ENCODE measurements at regions not wholly inside any gene's neighbourhood (a gene's known extent, or its start where the extent isn't known, plus 50 kb on each side); places are given as distances from the start of the nearest gene placed in this dataset.
"Not testable (repeated sequence)": the region's sequence is repeated elsewhere in the genome, so short reads cannot be mapped to it uniquely, and the experiment has no call there.

DNA sequence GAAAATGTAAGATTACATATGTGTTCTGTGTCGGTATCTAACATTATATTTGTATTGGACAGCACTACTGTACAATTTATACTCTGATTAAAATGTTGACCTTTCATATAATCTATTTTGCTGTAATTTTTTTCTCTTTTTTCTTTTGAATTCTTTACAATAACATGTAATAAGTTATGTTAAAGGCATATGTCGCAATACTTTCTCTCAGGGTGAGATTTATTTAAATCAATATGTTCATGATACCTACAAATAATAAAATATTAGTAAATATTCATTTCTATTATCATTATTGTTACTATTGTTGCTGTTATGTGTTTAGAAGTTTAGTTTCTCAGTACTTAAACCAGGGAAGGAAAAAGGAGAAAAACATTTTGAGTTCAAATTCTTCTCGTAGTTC is 807.4 kb downstream of the STIM2 start:
- DNase-seq = no peak
- intact Hi-C loops (cut with DNase I) = no loop called here

DNA sequence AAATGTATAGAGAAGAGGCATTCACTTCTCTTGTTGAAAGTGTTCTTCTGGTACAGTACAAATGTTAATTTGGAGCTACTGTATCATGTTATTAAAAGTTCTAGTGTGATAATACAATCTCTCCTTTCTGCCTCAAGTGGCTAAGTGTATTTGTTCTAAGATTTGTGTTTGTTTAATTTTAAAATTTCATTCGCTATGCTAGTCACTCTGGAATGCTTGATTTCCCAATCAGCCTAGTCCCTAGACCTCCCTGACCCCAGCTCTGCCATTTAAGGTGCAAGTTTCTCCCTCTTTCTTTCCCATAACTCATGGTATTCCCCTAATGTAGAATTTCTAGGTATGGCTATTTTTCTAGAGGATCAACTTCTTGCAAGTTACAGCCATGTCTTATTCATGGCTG is 817.4 kb downstream of the STIM2 start:
- DNase-seq = no peak

DNA sequence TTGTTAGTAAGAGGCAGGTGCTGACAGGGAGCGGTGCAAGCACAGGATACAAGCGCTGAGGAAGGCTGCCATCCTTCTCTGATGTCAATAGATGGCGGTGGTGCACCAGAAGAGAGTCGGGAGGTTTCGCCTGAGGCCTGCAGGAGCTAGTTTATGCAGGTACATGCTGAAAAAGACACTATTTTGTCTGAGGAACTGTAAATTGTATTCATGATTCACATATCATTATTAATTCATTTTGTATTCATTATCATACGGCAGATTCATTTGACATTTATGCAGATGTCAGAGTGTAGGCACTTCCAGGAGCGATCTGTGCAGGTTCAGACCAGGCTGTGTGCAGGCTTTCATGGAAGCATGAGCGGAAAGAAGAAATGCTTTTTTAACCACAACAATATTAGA is 824.0 kb downstream of the STIM2 start:
- intact Hi-C loops (cut with DNase I) = no loop called here

More for the DNA sequence above, 817.4 kb downstream of the STIM2 start:
- intact Hi-C loops (cut with DNase I) = no loop called here

DNA sequence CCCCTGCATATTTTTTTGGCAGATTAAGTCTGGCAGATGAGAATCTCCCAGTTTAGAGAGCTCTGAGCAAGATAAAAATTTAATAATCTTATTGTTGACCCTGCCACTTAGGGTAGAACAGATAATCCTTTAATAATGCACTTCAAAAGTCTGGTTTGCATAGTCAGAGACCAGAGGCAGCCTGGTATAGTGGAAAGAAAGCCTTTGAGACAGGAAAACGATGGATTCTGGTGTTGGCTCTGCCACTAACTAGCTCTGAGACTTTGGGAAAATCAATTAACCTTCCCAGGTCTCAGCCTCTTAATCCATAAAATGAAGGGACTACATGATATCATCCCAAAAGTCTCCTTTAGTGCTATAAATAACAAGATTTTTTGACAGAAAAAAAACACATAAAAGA is 824.5 kb downstream of the STIM2 start:
- intact Hi-C loops (cut with DNase I) = no loop called here
- DNase-seq = no peak

More for the DNA sequence above, 824.0 kb downstream of the STIM2 start:
- DNase-seq = peak; percentile 35 to 89 (median 72)

DNA sequence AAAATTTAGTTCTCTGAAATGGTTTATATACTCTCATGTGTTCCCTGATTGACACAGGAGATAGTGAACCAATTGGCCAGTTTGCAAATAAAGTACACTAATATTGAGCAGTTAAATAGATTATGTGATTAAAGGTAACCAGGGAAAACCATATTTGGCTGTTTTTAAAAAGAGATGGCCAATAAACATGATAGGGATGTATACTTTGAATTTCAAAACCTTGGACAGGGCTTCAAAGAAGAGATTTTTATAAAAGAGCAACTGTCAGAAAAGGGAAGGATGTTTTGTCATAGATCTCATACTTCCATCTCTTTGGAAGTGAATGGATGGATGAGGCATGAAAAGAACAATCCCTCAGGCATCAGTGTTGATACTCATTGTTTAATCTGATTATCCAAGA is 825.3 kb downstream of the STIM2 start:
- DNase-seq = no peak
- intact Hi-C loops (cut with DNase I) = no loop called here

DNA sequence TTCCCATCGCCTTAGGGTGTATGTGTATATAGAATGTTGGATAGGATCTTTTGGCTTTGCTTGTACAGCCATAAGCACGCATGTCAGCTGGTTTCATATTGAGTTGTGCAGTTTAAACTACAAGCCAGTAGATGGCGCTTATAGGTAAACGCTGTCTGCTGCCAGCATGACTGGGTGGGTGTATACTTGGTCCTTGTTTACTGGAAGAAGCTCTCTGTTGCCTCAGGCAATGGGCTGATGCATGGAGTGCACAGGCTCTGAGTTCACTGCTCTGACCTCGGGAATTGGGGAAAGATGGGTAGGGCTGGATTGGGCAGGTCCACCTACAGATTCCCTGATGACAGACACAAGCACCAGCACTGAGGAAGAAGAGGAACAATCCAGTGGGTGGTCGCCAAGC is 831.5 kb downstream of the STIM2 start:
- peak in 9 of 42 donors; percentile 4 to 49 (median 20) for DNase-seq
- intact Hi-C loops (cut with DNase I) = no loop called here

DNA sequence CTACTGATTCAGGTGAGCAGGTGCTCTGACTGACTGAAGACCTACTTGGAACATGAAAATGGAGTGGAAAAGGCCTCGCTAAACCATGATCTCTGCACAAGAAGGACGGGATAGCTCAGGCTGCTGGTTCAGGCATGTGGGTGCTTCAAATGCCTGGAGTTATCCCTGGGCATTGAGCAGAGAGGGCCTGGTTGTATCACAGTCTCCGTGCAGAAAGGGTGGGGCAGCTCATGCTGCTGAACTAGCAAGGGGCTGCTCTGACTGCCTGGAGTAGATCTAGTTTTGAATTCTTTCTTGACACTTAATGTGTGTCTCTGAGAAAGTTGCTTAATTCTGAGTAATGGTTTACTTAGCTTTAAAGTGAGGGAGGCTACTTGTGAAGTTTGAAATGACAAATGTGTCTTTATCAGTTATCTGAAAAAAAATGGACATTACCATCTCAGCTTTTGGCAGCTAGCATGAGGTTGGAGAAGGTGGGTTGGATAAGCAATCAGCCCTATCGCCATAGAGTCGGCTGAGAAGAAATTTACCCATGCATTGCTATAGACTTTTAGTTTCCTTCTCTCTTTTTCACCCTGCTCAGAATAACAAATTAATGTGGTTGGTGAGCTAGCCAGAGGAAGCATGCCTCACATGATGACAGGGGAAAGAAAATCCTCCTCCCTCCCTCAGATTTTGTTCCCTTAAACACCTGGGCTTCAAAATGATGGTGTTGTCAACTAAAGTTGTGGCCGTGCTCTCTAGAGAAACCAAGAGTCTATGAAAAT is 832.4 kb downstream of the STIM2 start:
- DNase-seq = no peak
- intact Hi-C loops (cut with DNase I) = no loop called here

DNA sequence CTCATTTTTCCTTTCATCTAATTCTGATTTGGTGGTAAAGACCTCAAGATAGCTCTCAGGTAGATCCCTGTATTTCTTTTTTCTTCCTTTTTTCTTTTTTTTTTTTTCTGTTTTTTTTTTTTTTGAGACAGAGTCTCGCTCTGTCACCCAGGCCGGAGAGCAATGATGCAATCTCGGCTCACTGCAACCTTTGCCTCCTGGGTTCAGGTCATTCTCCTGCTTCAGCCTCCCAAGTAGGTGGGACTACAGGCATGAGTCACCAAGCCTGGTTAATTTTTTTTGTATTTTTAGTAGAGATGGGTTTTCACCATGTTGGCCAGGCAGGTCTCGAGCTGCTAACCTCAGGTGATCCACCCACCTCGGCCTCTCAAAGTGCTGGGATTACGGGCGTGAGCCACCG is 835.6 kb downstream of the STIM2 start:
- DNase-seq; intact Hi-C loops (cut with DNase I): not testable (repeated sequence)

DNA sequence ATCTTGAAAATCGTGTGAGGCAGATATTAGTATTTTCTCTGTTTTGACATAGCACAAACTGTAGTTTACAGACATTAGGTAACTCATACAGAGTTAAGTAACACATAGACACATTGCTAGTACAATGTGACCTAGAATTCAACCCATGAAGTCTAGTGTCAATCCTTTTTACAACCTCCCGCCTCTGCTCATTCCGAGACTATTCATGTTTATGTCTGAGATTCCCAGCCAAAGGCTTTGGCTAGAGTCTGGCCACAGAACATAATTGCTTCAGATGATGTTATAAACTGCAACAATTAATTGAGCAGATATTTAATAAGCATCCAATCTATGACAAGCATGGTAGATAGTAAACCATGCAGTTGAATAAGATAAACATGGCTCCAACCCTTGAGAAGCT is 841.0 kb downstream of the STIM2 start:
- no peak for DNase-seq
- intact Hi-C loops (cut with DNase I) = no loop called here

DNA sequence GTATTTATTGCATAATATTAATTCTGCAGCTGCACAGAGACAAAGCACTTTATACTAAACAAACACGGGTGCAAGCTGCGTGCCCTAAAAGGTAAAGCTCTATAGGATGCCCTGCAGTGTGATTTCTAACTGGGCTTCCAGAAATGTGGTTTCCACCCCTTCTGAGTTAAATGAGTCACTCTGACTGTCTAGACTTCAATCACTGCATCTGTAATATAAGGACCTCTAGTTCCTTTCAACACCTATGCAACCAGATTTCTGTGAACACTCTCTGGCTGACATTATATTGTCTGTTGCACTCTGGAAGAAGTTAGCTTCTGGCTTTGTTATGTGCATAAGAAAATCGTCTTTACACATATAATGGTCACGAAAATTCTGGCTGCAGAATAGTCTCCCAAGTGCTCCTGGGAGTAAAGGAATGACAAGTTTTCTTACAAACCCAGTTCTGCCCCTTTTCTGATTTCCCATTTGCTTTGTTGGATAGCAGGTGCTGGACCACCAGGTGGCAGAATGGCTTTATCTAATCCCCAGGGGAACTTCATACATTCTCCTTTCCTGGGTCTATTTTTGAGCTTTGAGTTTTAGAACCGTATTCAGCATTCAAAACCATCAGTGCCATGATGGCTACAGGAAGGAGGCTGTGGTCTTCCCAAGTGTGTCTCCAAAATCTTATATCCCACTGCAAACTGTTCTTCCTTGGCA is 842.2 kb downstream of the STIM2 start:
- intact Hi-C loops (cut with DNase I) = no loop called here
- peak in 38 of 42 donors; percentile 6 to 69 (median 44) for DNase-seq

DNA sequence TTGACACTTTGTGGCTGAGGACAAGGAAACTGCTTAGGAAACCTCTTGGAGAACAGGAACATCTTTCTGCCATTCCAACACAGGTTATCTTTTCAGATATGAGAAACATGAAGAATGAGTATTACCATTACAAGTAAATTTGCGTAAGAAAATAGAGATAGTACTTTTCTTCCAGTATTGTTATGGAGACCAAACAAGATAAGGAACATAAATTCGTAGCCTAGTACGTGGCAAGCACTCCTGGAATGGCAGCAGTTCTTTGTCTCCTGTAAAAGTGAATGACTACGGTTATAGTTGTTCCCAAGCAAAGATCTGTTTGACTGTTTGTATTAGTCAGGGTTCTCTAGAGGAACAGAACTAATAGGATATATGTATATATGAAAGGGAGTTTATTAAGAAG is 843.1 kb downstream of the STIM2 start:
- no peak for DNase-seq
- intact Hi-C loops (cut with DNase I) = no loop called here

DNA sequence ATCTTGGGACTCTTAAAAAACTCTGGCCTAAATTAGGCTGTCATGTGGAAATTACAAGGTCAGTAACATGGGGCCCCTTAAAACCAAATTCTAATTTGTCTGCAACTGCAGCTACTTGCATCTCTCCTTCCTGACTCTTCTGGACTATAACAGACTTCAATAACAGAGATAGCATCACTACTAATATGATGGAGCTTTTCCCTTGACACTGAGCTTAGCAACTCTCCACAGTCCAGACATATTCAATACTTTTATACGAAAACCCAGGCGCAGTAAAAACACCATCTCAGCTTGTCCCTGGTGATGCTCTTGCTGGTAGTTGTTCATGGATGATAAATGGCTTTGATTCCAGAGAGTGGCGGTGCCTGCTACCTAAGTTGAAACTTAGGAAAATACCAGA is 850.4 kb downstream of the STIM2 start:
- intact Hi-C loops (cut with DNase I) = no loop called here
- no peak for DNase-seq

DNA sequence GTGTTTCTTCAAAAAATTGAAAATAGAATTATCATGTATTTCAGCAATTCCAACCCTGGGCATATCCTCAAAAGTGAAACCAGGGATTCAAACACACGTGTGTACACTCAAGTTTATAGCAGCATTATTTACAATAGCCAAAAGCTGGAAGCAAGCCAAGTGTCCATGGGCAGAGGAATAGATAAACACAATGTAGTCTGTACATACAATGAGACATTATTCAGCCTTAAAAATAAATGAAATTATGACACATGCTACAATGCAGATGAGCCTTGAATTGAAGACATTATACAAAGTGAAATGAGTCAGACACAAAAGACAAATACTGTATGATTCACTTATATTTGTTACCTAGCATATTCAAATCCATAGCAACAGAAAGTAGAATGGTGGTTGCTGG is 853.4 kb downstream of the STIM2 start:
- no peak for DNase-seq
- intact Hi-C loops (cut with DNase I) = no loop called here

DNA sequence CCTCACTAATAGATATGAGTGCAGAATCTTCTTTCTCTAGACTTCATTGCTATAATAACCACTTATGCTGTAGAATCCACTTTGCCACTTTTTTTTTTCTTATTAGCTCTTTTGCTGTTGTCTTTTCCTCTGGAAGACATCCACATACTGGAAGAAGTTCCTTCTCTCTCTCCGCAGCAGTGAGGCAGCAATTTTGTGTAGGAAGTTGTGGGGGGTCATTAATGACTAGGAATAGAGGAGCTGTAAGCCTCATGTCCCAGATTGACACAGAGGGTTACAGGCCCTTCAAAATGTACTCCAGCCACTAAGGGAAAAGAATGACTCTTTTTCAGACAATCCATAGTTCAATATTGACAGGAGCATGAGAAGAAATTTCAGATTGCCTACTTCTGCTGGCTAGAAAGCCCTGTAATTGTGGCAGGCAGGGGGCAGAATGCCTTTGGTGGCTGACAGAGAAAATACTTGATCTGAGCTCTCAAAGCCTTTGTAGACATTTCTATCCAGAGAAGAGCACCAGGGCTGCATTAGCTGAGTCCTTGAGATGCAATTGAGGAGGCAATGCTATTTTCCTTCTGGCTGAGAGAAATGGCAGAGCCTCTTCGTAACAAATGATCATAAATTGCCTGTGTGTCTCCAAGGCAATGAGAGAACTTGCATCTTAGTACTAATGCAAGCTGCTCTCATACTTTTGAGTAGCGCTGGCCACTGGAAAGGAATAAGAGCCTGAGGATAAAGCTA is 856.2 kb downstream of the STIM2 start:
- peak in 4 of 42 donors; percentile 2 to 24 (median 16) for DNase-seq
- intact Hi-C loops (cut with DNase I) = no loop called here

DNA sequence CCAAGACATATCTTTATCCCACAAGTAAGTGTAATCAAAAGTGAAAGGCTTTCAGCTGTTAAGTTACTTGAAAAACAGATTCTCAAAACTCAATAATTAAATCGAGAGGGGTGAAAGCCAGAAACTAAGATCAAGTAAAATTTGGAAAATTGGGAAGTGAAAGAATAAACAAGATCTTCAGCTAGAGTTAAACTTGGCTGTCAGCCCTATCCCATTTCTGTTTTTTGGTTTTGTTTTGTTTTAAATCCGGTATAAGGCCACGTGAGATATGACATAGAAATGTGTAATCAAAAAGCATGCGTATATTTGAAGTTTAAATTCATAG is 856.8 kb downstream of the STIM2 start:
- intact Hi-C loops (cut with DNase I) = no loop called here
- no peak for DNase-seq

DNA sequence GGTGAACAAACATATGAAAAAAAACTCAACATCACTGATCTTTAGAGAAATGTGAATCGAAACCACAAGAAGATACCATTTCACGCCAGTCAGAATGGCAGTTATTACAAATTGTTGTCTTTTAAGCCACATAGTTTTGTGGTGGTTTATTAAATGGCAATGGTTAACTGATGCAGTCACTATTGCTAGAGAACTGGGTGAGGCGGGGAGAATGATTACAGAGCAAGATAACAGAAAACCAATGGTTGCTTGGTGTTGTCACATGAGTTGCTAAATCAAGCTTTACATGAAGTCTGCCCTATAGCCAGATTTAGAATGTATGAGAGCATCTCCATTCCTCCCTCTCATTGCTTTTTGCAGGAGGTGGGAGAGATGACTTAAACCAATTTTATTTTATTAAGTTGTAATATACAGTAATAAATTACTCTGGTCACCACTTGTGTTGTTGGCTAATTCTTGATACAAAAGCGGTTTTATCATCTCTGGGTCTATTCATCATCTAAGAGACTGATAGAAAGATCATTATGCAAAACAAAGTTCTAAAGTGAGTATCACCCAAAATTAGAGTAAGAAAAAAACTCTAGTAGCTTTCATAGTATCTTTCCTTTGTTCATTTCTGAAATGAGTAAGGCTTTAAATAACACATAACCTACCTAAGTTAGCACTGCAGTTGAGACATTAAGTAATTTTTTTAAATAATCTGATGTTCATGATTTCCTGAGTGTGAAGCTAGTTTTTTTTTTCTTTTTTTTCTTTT is 859.5 kb downstream of the STIM2 start:
- no peak for DNase-seq
- intact Hi-C loops (cut with DNase I) = no loop called here

DNA sequence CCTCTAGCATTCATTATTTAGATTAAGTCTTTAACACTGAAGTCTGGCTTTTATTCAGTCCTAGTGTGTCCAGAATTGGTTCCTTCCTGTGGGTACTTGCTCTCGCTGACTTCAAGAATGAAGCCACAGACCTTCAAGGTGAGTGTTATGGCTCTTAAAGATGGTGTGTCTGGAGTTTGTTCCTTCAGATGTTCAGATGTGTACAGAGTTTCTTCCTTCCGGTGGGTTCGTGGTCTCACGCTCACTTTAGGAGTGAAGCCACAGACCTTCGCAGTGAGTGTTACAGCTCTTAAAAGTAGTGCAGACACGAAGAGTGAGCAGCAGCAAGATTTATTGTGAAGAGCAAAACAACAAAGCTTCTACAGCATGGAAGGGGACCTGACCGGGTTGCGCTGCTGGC is 860.6 kb downstream of the STIM2 start:
- intact Hi-C loops (cut with DNase I) = no loop called here
- no peak for DNase-seq

DNA sequence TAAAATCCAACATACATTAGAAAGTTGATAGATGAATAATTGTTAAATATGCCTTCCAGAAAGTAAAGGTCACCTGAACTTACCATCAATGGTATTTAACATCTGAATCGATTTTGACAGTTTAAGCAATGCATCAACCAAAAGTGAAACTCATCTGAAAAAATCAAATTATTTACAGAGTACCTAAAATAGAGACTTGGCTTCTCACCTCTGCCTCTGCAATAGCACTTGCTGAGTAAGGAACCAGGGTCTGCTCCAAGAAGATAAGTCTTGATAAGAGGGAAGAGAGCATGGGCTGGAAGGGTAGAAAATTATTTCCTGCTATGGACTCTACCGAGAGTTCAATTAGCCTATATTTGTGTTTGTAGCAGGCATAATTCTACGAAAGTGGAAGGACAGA is 868.3 kb downstream of the STIM2 start:
- intact Hi-C loops (cut with DNase I) = no loop called here
- no peak for DNase-seq

DNA sequence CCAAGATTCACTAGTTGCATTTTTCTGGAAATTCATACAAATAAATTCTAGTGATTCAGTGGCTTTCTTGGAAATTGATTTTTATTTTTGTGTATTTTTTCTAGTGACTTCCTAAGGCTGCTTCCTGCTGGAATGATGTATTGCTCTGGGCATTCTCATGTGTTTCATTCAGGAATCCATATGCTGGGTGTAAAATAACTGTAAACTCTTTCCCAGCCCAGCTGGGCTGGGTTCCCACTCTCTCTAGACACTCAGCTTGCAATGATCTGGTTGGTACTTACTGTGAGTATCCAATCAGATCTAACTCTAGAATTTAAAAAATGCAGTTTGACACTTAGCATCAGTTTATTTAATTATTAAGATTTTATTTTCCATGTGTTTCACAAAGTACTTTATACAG is 882.2 kb downstream of the STIM2 start:
- no peak for DNase-seq
- intact Hi-C loops (cut with DNase I) = no loop called here

Measured in head of caudate nucleus (tissue), 42 donors.